H1 (cell line): ENCODE measurements at regions not wholly inside any gene's neighbourhood (a gene's known extent, or its start where the extent isn't known, plus 50 kb on each side); places are given as distances from the start of the nearest gene placed in this dataset.

Experiments used
- BRCA1 ChIP-seq: IDR thresholded peaks from 2 replicates; pipeline ENCODE4 v1.6.1; 2012; ENCODE audit warnings: low read depth, low read length, improper control_type of control experiment
- EP300 ChIP-seq, 2 experiments: IDR thresholded peaks; 1 replicate in 1 of 2; 2 replicates in 1 of 2; pipeline ENCODE4 v1.6.1; 2011 to 2012; ENCODE audit warnings: low read depth in 2 of 2, low read length in 2 of 2, mild to moderate bottlenecking in 2 of 2, borderline replicate concordance in 1 of 2, inconsistent platforms in 1 of 2, moderate library complexity in 1 of 2
- EZH2 ChIP-seq: fragments of 200-600 bp; sonication (generic); IDR thresholded peaks from 2 replicates; pipeline ENCODE4 v1.7.1; 2012; ENCODE audit warnings: low read depth, mild to moderate bottlenecking, moderate library complexity, low read length, inconsistent platforms; ENCODE audit not compliant: severe bottlenecking
- GABPA ChIP-seq: IDR thresholded peaks from 2 replicates; pipeline ENCODE4 v1.6.1; 2011; ENCODE audit warnings: mild to moderate bottlenecking, low read length, moderate library complexity, borderline replicate concordance; ENCODE audit not compliant: insufficient read depth
- HDAC2 ChIP-seq, 2 experiments: fragments of 300-600 bp in 1 of 2; sonication (generic) in 1 of 2; IDR thresholded peaks; 2 replicates each; pipeline ENCODE4 v1.6.1; 2011 to 2012; ENCODE audit warnings: low read depth in 2 of 2, low read length in 2 of 2, mild to moderate bottlenecking in 2 of 2, moderate library complexity in 2 of 2, borderline replicate concordance in 1 of 2, inconsistent platforms in 1 of 2
- KDM1A ChIP-seq: fragments of 200-600, 300-600 bp; sonication (generic); IDR thresholded peaks from 2 replicates; pipeline ENCODE4 v1.7.1; 2016; ENCODE audit warnings: mild to moderate bottlenecking, low read length, borderline replicate concordance
- POLR2A ChIP-seq, 2 experiments: IDR thresholded peaks; 1 replicate in 1 of 2; 2 replicates in 1 of 2; pipeline ENCODE4 v1.6.1; 2011; ENCODE audit warnings: low read depth in 2 of 2, low read length in 2 of 2, mild to moderate bottlenecking in 2 of 2; ENCODE audit errors: control extremely low read depth in 1 of 2
- SIN3A ChIP-seq, 2 experiments: IDR thresholded peaks in 1 of 2; conservative IDR thresholded peaks in 1 of 2; 2 replicates each; pipeline ENCODE4 v1.6.1; 2011 to 2012; ENCODE audit warnings: low read length in 2 of 2, improper control_type of control experiment in 1 of 2, low read depth in 1 of 2, mild to moderate bottlenecking in 1 of 2
- SUZ12 ChIP-seq: fragments of 200-600 bp; sonication (generic); IDR thresholded peaks from 2 replicates; pipeline ENCODE4 v1.6.1; 2012; ENCODE audit warnings: mild to moderate bottlenecking, inconsistent platforms, low read length, moderate library complexity, mixed read lengths
- TF ChIP-seq, protein P1 (sequence below): IDR thresholded peaks from 2 replicates; pipeline ENCODE4 v1.6.1; 2011; ENCODE audit warnings: low read depth, mild to moderate bottlenecking, low read length; ENCODE audit not compliant: insufficient read depth
- TF ChIP-seq, protein P2 (sequence below), 3 experiments: IDR thresholded peaks; 1 replicate in 2 of 3; 2 replicates in 1 of 3; pipeline versions ENCODE4 v1.5.1 to v1.6.1; 2011; ENCODE audit warnings: low read length in 3 of 3, mild to moderate bottlenecking in 3 of 3, inconsistent platforms in 2 of 3, low read depth in 1 of 3, moderate library complexity in 1 of 3; ENCODE audit not compliant: insufficient read depth in 1 of 3; ENCODE audit errors: control extremely low read depth in 1 of 3

GRCh38 chr11:120057028-120057330 is 80.9 kb downstream of the TRIM29 start:
- TF ChIP-seq EZH2: no peak
- no peak for TF ChIP-seq POLR2A (IDR thresholded peaks at IDR 0.05; ENCODE audit: control extremely low read depth in 1 of 2, low read depth in 2 of 2, low read length in 2 of 2)
- TF ChIP-seq, protein P1, sequence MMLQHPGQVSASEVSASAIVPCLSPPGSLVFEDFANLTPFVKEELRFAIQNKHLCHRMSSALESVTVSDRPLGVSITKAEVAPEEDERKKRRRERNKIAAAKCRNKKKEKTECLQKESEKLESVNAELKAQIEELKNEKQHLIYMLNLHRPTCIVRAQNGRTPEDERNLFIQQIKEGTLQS: no peak
- TF ChIP-seq BRCA1: no peak
- no peak for TF ChIP-seq SUZ12
- TF ChIP-seq, protein P2, sequence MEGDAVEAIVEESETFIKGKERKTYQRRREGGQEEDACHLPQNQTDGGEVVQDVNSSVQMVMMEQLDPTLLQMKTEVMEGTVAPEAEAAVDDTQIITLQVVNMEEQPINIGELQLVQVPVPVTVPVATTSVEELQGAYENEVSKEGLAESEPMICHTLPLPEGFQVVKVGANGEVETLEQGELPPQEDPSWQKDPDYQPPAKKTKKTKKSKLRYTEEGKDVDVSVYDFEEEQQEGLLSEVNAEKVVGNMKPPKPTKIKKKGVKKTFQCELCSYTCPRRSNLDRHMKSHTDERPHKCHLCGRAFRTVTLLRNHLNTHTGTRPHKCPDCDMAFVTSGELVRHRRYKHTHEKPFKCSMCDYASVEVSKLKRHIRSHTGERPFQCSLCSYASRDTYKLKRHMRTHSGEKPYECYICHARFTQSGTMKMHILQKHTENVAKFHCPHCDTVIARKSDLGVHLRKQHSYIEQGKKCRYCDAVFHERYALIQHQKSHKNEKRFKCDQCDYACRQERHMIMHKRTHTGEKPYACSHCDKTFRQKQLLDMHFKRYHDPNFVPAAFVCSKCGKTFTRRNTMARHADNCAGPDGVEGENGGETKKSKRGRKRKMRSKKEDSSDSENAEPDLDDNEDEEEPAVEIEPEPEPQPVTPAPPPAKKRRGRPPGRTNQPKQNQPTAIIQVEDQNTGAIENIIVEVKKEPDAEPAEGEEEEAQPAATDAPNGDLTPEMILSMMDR (IDR thresholded peaks at IDR 0.05; ENCODE audit: control extremely low read depth in 1 of 3, insufficient read depth in 1 of 3, low read depth in 1 of 3, low read length in 3 of 3): no peak
- no peak for TF ChIP-seq SIN3A (conservative IDR thresholded peaks at IDR 0.05 in 1 of 2, IDR thresholded peaks at IDR 0.05 in 1 of 2; ENCODE audit: low read depth in 1 of 2, low read length in 2 of 2)
- TF ChIP-seq HDAC2 (IDR thresholded peaks at IDR 0.05; ENCODE audit: borderline replicate concordance in 1 of 2, low read depth in 2 of 2, low read length in 2 of 2): no peak
- no peak for TF ChIP-seq GABPA
- no peak for TF ChIP-seq EP300 (IDR thresholded peaks at IDR 0.05; ENCODE audit: borderline replicate concordance in 1 of 2, low read depth in 2 of 2, low read length in 2 of 2)
- no peak for TF ChIP-seq KDM1A
